KMS-11 (cell line): ENCODE measurements at regions not wholly inside any gene's neighbourhood (a gene's known extent, or its start where the extent isn't known, plus 50 kb on each side); places are given as distances from the start of the nearest gene placed in this dataset.

Source experiments
- H2AFZ ChIP-seq: fragments of 200-600 bp; sonication (generic); 2 replicates; pipeline ENCODE4 v1.6.1; 2016; ENCODE audit warnings: antibody characterized with exemption, mixed run types, low read depth
- H3K27ac ChIP-seq: fragments of 200-600 bp; sonication (generic); 2 replicates; pipeline ENCODE4 v1.6.1; 2016; ENCODE audit warnings: mild to moderate bottlenecking, mixed run types
- H3K27me3 ChIP-seq: fragments of 200-600 bp; sonication (generic); 2 replicates; pipeline ENCODE4 v1.6.1; 2017; ENCODE audit warnings: mild to moderate bottlenecking, low read depth, mixed run types, moderate library complexity; ENCODE audit not compliant: insufficient read depth
- H3K36me3 ChIP-seq: fragments of 200-600 bp; sonication (generic); 2 replicates; pipeline ENCODE4 v1.6.1; 2017; ENCODE audit warnings: mild to moderate bottlenecking, mixed run types; ENCODE audit not compliant: insufficient read depth
- H3K4me1 ChIP-seq: fragments of 200-600 bp; sonication (generic); 2 replicates; pipeline ENCODE4 v1.6.1; 2016; ENCODE audit warnings: mild to moderate bottlenecking, low read depth, mixed run types; ENCODE audit not compliant: poor library complexity, severe bottlenecking
- H3K4me2 ChIP-seq: fragments of 200-600 bp; sonication (generic); 2 replicates; pipeline ENCODE4 v1.7.0; 2016; ENCODE audit warnings: mild to moderate bottlenecking, mixed run types
- H3K4me3 ChIP-seq: fragments of 200-600 bp; sonication (generic); IDR thresholded peaks from 2 replicates; pipeline ENCODE4 v1.6.1; 2017; ENCODE audit warnings: low read depth, low read length, mixed read lengths; ENCODE audit not compliant: insufficient read depth
- H3K79me2 ChIP-seq: fragments of 200-600 bp; sonication (generic); 2 replicates; pipeline ENCODE4 v1.6.1; 2016; ENCODE audit warnings: low read depth, mixed run types; ENCODE audit not compliant: insufficient read depth
- H3K9ac ChIP-seq: fragments of 200-600 bp; sonication (generic); 2 replicates; pipeline ENCODE4 v1.6.1; 2016; ENCODE audit warnings: mild to moderate bottlenecking, mixed run types
- H4K20me1 ChIP-seq: fragments of 200-600 bp; sonication (generic); 2 replicates; pipeline ENCODE4 v1.6.1; 2016; ENCODE audit warnings: mild to moderate bottlenecking, mixed run types; ENCODE audit not compliant: insufficient read depth
- CTCF ChIP-seq: fragments of 200-600 bp; sonication (generic); conservative IDR thresholded peaks from 2 replicates; pipeline ENCODE4 v1.6.1; 2017; ENCODE audit warnings: low read depth, mild to moderate bottlenecking, antibody characterized with exemption, low read length, moderate library complexity, mixed read lengths

DNA sequence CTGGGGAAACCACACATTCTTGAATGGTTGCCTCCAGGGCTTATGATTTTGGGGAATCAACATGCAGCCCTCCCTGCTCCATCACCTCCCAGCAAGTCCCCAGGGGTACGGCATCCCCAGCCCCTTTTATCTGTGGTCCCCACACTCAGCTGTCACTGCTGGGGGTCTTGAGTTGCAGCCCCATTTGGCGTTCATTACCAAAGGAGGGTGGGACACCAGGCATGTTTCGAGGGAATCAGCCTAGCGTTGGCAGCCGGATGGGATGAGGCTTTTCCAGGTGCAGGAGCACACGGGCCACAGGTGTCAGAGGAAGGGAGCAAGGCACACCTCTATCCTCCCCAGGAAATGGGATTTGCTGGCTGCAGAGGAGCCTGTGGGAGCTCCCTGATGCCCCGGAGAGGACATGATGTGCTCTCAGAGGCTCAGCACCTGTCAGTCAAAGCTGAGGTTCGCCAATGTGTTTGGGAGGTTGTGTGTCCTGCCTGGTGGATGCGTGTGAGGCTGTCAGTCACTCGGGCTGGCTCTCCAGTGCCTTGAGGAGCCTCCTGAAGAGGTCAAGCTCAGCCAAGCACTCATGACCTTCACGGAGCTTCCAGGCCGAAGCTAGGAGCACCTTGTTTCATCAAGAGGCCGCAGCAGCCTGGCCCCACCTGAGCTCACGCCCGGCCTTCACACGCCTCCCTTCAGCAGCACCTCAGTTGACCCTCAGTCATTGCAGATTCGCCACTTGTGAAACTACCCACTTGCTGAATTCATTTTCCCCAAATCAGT lies 95.0 kb downstream of the ERMARD start:
- H3K79me2 ChIP-seq: no peaks in the 10 kb centered on the region
- no peak overlapping the region for H3K4me2 ChIP-seq
- H3K36me3 ChIP-seq: no peaks in the 10 kb centered on the region
- H3K27me3 ChIP-seq: no peaks in the 10 kb centered on the region
- H3K27ac ChIP-seq: no peak overlapping the region
- no peak overlapping the region for H2AFZ ChIP-seq
- TF ChIP-seq CTCF: no peak
- H3K9ac ChIP-seq: no peak overlapping the region
- no peaks in the 10 kb centered on the region for H4K20me1 ChIP-seq
- no peak overlapping the region for H3K4me3 ChIP-seq
- H3K4me1 ChIP-seq: no peaks in the 10 kb centered on the region

DNA sequence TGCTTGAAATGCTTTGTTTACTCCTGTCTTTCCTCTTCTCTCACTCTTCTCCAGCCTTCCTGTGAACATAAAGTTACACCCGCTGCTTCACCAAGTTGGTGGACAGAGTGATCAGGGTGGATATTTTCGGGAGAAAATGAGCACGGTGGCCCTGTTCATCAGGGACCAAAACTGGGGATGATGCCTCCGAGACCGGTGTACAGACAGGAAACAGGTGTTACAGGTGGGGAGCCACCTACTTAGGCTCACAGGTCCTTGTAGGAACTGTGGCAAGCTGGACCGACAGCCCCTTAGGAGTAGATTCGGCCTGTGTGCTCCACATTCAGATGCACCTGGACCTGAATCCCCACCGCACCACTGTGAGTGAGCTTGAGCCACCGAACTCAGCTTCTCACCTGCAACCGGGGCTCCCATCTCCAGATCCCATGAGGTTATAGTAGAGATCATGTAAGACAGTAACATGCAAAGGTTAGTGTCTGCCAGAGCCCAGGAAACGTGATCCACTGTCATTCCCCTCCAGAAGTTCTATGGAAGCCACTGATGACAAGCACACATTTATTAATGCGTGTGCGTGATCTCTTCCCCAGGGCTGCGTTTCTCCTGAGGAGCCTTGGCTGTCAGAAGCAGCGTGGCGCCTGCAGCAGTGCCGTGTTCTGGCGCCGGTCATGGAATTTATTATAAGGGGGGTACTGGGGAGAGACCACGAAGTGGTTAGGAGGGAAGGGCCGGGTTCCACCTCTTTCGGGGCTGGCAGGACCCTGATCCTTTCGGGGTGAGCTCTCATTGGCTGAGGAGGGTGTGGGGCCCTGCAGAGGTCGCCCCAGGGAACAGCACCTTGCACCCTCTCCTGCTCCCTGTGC lies 94.2 kb downstream of the ERMARD start:
- Histone ChIP-seq H4K20me1 (no peaks in the 10 kb centered on the region), H3K27ac (no peak overlapping the region), H2AFZ (no peak overlapping the region), H3K4me3 (no peak overlapping the region), H3K4me1 (no peaks in the 10 kb centered on the region), H3K27me3 (no peaks in the 10 kb centered on the region), H3K36me3 (no peaks in the 10 kb centered on the region), H3K4me2 (no peak overlapping the region), H3K9ac (no peak overlapping the region), H3K79me2 (no peaks in the 10 kb centered on the region)
- TF ChIP-seq CTCF: no peak

- no peak overlapping the region for H2AFZ ChIP-seq
- no peak overlapping the region for H3K4me2 ChIP-seq
- no peak overlapping the region for H3K4me3 ChIP-seq
- H4K20me1 ChIP-seq: no peaks in the 10 kb centered on the region
- no peak for TF ChIP-seq CTCF
- no peaks in the 10 kb centered on the region for H3K4me1 ChIP-seq
- H3K27ac ChIP-seq: no peak overlapping the region
- H3K27me3 ChIP-seq: no peaks in the 10 kb centered on the region
- no peaks in the 10 kb centered on the region for H3K36me3 ChIP-seq
- no peaks in the 10 kb centered on the region for H3K79me2 ChIP-seq
- H3K9ac ChIP-seq: no peak overlapping the region
These were observed 93.5 kb downstream of the ERMARD start for GRCh38 chr6:169844946-169845345.

- TF ChIP-seq CTCF: no peak
- Histone ChIP-seq H3K9ac (no peak overlapping the region), H3K79me2 (no peaks in the 10 kb centered on the region), H3K4me1 (no peaks in the 10 kb centered on the region), H3K4me3 (no peak overlapping the region), H3K4me2 (no peak overlapping the region), H3K27ac (no peak overlapping the region), H4K20me1 (no peaks in the 10 kb centered on the region), H2AFZ (no peak overlapping the region), H3K36me3 (no peaks in the 10 kb centered on the region), H3K27me3 (no peaks in the 10 kb centered on the region)
These were observed 92.6 kb downstream of the ERMARD start for GRCh38 chr6:169843991-169844390.
